SKM-1 (cell line): ENCODE measurements at regions not wholly inside any gene's neighbourhood (a gene's known extent, or its start where the extent isn't known, plus 50 kb on each side); places are given as distances from the start of the nearest gene placed in this dataset.
"Not testable (repeated sequence)": the region's sequence is repeated elsewhere in the genome, so short reads cannot be mapped to it uniquely, and the experiment has no call there.

Experiments
- DNase-seq: peaks from one replicate; lab custom pipeline; 2025; ENCODE audit not compliant: unreplicated experiment; lab: John Stamatoyannopoulos, UW

DNA sequence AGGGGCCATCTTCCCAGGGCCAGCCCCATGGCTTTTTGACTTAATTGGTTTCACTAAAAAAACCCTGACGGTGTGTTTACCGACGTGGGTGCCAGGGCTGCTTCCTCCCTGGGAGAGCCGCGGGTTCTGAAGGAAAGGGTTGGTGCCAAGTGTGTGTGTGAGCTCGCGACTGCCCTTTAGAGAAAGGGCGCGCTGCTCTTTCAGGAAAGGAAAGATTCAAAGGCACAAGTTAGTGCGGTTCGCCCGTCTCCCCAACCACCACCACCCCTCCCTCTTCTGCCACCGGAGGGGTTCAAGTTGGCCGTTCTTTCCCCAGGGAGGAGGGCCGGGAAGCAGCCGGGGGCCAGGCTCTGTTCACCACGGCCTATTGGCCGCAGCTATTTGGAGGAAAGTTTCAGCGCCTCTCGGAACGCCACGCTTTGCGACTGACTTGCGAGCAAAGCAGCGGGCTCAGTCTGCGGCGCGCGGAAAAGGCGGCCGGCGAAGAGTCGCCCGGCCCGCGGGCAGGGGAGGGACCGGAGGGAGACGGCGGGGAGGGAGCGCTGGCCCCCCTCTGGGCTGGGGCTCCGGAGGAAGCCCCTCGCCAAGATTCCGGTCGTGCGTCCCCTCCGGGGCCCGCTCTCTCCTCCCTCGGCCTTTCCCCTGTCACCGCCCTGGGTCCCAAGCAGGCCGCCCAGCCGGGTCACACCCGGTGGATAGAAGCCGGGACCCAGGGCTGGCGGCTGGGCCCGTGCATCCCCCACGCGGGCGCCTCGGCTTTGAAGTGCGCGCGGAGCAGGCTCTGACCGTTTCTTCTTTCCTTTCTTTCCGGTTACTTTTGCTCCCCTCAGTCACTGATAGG, 165.9 kb upstream of the PPP1R3A start:
- DNase-seq: no peak

- no peak for DNase-seq
These were observed 165.2 kb upstream of the PPP1R3A start for GRCh38 chr7:114084002-114084471.

- no peak for DNase-seq
These were observed 164.6 kb upstream of the PPP1R3A start for GRCh38 chr7:114083166-114084001.

GRCh38 chr7:114082642-114083165, 163.9 kb upstream of the PPP1R3A start:
- no peak for DNase-seq

DNA sequence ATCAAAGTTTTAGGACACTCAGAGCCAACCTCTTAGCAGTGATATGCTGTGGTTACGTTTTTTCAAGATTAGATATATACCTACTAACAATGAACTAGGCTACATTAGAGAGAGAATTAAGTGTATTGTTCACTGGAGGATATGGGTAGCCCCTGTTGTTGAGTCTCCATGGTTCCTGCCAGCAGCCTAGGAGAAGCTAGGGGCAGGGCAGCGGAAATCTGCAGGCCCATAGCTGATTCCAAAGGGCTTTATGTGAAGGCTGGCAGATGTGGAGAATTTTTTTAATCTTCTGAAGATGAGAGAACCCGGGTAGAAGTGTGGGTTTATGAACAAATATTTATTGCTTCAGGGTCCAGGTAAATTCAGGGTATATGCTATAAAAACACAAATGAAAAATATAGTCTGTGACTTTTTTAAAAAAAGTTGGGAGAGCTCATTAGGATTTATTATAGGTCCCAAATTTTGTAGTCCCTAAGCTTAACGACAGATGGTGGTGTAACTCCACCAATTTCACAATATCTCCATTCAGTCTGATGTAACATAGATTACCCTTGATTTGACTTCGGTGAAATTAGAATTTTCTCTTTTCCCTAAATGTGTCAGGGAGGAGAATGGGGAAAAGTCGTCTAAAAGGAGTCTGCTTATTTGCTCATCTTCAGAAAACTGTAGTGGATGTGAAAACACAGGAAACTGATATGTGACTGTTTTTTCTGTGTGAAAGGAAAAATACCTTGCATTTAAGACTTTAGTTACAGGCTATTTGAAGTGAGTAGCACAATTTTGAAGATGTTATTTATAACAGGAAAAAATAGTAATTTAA, 163.0 kb upstream of the PPP1R3A start:
- peak; percentile 70 for DNase-seq

DNA sequence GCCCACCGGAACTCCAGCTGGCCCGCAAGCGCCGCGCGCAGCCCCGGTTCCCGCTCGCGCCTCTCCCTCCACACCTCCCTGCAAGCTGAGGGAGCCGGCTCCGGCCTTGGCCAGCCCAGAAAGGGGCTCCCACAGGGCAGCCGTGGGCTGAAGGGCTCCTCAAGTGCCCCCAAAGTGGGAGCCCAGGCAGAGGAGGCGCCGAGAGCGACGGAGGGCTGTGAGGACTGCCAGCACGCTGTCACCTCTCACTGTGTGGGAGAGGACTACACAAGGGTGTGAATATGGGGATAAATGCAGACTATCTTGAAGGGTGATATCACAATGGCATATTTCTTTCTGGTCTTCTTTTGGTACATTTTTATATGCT, 158.3 kb upstream of the PPP1R3A start:
- DNase-seq: not testable (repeated sequence)

GRCh38 chr7:114076392-114077157, 157.8 kb upstream of the PPP1R3A start:
- not testable (repeated sequence) for DNase-seq

DNA sequence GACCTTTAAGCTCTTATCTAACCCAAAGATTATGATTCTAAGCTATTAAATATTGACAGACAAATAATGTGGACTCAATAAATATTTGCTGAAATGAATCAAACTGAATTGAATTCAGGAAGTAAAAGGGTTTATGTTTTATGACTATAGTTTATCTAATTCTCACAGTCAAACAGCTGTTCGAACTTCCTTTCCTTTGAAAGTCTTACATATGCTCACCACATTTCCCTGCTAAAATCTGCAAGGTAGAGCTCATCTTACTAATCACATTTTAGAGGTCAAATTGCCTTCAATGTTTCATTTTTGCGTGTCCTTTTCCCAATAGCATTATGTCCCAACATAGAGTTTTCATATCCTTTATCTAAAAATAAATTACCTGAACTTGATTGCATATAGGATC, 154.9 kb upstream of the PPP1R3A start:
- DNase-seq: no peak

DNA sequence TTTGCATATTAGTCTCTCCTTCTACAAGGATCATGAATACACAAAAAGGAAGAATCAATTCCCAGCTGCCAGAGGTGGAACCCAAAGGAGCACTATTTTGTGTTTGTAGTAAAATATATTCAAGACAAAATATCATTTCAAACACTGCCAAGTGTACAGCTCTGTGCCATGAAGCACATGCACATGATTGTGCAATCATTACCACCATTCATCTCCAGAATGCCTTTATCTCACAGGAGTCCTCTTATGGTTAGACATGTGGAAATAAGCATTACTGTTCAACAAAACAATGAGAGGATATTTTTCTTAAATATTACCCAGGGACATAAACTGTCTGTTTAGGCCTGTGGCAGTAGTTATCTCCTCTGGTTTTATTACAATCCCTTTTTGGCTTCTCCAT, 151.4 kb upstream of the PPP1R3A start:
- no peak for DNase-seq

- no peak for DNase-seq
These were observed 144.0 kb upstream of the PPP1R3A start for GRCh38 chr7:114062810-114063209.

GRCh38 chr7:114051871-114052331, 133.1 kb upstream of the PPP1R3A start:
- peak; percentile 81 for DNase-seq

- DNase-seq: no peak
These were observed 131.8 kb upstream of the PPP1R3A start for GRCh38 chr7:114050571-114050970.

DNA sequence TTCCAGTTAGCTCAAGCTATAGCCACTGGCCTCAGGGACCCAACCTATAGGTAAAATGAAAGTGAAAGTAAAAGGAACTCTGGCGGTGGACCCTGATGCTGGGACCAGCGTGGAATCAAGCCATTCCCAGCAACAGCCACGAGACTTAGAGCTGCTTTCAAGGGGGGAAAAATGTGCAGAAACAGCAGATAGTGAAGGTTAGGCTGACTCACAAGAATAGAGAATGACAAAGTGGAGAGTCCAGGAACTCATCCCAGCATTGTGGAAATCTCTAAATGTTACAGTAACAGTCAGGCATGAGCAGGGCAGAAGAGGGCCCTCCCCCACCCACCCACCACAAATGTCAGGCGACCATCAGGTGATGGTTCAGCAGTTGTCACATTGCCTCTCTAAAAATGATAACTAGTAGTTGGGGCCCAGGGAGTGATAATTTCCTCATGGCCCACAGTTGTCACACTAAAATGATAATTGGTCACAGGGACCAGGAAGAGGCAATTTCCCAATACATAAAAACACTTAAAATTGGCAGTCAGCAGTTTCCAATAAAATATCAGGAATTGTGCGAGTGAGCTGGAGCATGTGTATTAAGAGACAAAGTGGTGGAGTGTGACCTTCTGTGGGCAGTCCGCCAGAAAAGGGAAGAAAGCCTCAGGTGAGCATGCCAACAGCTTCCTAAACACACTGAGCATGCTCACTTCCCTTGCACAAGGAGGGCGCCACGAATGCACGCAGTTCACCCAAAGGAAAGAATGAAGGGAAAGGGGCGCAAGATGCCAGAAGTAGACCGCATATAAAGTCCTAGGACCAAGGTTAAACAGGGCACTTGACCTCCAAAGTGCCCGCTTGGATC, 129.8 kb upstream of the PPP1R3A start:
- DNase-seq: no peak

DNA sequence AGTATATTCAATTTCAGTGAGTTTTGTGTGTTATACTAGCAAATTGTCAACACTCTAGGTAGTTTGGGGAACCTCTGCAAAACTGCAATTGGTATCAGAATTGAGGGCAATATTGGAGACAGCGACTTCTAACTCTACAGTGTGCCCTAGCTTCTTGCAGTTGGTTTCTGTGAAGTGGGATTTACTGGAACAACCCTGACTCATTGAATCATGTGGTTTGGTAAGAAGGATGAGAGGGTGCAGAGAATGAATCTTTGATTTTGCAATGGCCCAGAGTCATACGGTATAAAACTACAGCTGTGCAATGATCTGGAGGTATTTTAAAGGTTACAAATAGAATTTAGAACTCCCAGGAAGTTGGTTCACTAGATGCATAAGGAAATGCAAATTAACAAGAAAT, 129.1 kb upstream of the PPP1R3A start:
- no peak for DNase-seq

DNA sequence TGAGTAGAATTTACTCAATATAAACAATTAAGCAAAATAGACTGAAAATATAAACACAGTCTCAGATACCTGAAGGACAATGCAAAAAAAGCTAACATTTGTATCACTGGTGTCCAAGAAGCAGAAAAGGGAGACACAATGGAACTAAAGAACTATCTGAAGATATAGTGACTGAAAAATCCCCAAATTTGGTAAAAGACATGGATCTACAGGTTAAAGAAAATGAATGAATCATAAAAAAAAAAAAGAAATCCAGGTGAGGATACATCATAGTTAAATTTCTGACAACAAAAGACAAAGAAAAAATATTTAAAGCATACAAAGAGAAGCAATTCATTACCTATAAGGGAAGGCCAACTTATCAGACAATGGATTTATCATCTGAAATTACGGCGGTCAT, 114.7 kb upstream of the PPP1R3A start:
- DNase-seq: no peak

- peak; percentile 63 for DNase-seq
These were observed 107.8 kb upstream of the PPP1R3A start for GRCh38 chr7:114026486-114027089.

DNA sequence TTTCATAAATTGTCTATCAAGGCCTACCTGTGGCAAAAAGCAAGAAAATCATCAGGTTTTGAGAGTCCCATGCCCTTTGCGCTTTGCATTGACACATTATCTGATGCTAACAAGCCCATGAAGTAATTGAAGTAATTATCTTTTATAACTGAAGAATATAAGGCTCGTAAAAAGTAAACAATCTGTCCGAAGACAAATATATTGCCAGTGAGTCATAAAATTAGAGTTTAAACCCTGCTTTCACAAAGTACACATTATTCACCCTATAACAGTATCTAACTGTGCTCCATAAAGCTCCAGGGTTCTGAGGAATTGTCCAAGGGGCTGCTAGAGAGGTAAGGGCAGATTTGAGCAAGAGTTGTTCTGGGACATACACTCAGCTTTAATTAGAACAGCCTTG, 102.3 kb upstream of the PPP1R3A start:
- no peak for DNase-seq

- no peak for DNase-seq
These were observed 89.9 kb upstream of the PPP1R3A start for GRCh38 chr7:114008696-114009095.

DNA sequence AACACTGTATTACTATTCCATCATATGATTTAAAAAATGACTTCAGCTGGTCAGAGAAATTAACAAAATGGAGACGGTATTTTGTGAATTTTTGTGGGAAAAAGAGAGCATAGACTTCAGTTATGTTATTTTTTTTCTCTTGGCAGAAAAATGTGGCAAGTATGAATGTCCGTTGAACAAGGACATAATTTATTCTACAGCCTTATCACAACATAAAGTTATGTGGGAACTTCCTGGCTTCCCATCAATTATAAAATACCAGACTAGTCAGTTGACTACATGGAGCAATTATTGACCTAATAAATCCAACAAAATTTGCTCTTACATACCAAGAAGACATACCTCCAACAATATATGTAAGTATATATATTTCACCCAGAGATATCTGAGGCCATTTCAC, 88.6 kb upstream of the PPP1R3A start:
- DNase-seq: no peak
